ENCODE measurements at regions not wholly inside any gene's neighbourhood (a gene's known extent, or its start where the extent isn't known, plus 50 kb on each side); places are given as distances from the start of the nearest gene placed in this dataset.

GRCh38 chrX:46016296-46016695, 528.9 kb downstream of the ZNF674 start:
- TF ChIP-seq CTCF (IDR thresholded peaks at IDR 0.05) (no peak), POLR2A (IDR thresholded peaks at IDR 0.05) (no peak)
